ENCODE measurements at regions not wholly inside any gene's neighbourhood (a gene's known extent, or its start where the extent isn't known, plus 50 kb on each side); places are given as distances from the start of the nearest gene placed in this dataset.

DNA sequence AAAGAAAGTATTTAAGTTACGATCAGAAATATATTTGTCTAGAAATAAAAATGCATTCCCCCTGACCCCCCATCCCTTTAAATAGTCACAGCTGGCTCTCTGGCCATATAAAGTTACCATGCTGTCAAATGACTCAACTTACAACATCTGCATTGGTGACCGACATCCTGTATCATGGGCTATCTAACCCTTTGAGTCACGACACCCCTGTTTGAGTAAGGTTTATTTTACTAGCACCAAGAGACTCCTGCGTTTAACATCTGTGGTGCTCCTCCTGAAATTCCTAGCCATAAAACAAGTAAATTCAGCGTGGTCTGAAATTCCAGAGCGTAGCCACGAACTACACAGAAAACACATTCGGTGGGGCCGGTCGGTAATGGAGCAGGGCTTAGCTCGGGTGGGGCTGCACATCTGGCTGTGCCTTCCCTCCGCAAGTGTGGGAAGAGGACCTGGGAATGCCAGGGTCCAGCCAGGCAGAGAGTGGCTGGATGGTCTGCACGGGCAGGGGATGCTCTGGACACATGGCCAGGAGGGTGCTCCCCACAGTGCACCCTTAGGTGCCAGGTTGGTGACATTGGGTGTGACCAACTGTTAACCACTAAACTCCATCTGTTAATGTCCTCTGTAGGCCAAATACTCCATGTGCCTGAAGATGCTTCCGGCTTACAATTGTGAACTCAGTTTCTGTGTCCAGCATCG lies 53.0 kb upstream of the CLDN14 start:
- Histone ChIP-seq H3K18ac (ENCODE audit: insufficient read length, low read depth, low read length) (no peak overlapping the region), H4K5ac (ENCODE audit: insufficient read length, low read depth, low read length) (no peak overlapping the region), H3K4me1 (ENCODE audit: insufficient read depth, low read length) (peaks cover 2% of the 10 kb centered on the region; the same call in 1 of the 2 replicates), H3K27ac (ENCODE audit: insufficient read length, low read depth, low read length) (no peak overlapping the region), H3K9ac (ENCODE audit: extremely low read depth, insufficient read length, low read length) (no peak overlapping the region), H2AK5ac (ENCODE audit: insufficient read length, low read length) (no peak overlapping the region), H4K8ac (replicated peaks; ENCODE audit: insufficient read length, low read depth, low read length) (no peak overlapping the region), H2BK15ac (ENCODE audit: low read depth, low read length) (no peak overlapping the region), H3K23me2 (ENCODE audit: insufficient read length, low read depth, low read length, poor library complexity, severe bottlenecking) (no peaks in the 10 kb centered on the region), H2BK120ac (ENCODE audit: low read depth, low read length, poor library complexity, severe bottlenecking) (no peak overlapping the region), H3K9me3 (ENCODE audit: control insufficient read depth, low read depth, low read length) (no peaks in the 10 kb centered on the region), H3K4ac (ENCODE audit: low read depth, low read length) (no peak overlapping the region), H2AFZ (ENCODE audit: low read length) (no peak overlapping the region), H3K79me2 (ENCODE audit: insufficient read depth, low read length) (no peaks in the 10 kb centered on the region), H3K14ac (ENCODE audit: insufficient read depth, low read length) (no peak overlapping the region), H4K20me1 (ENCODE audit: control insufficient read depth, insufficient read depth, insufficient read length) (no peaks in the 10 kb centered on the region), H2BK5ac (ENCODE audit: insufficient read length, low read length) (no peak overlapping the region), H3K4me2 (ENCODE audit: insufficient read depth, insufficient read length, low read length) (no peak overlapping the region), H2BK20ac (ENCODE audit: low read depth, low read length, poor library complexity, severe bottlenecking) (no peak overlapping the region), H3K27me3 (ENCODE audit: insufficient read depth, low read length) (no peaks in the 10 kb centered on the region), H4K91ac (ENCODE audit: insufficient read length, low read depth, low read length) (no peak overlapping the region), H3K23ac (ENCODE audit: insufficient read length, low read depth, low read length) (no peak overlapping the region), H3T11ph (ENCODE audit: low read length) (no peak overlapping the region), H3K79me1 (ENCODE audit: insufficient read depth, low read depth, low read length, poor library complexity, severe bottlenecking) (no peaks in the 10 kb centered on the region), H3K56ac (ENCODE audit: insufficient read length, low read depth, low read length) (no peak overlapping the region), H2BK12ac (ENCODE audit: insufficient read length, low read depth, low read length) (no peak overlapping the region)
- no peaks in the 10 kb centered on the region for H3K9me3 Mint-ChIP-seq
- no peaks in the 10 kb centered on the region for H3K36me3 Mint-ChIP-seq (ENCODE audit: insufficient read depth in 1 of 3, low read depth in 3 of 3)
- TF ChIP-seq, protein P1, sequence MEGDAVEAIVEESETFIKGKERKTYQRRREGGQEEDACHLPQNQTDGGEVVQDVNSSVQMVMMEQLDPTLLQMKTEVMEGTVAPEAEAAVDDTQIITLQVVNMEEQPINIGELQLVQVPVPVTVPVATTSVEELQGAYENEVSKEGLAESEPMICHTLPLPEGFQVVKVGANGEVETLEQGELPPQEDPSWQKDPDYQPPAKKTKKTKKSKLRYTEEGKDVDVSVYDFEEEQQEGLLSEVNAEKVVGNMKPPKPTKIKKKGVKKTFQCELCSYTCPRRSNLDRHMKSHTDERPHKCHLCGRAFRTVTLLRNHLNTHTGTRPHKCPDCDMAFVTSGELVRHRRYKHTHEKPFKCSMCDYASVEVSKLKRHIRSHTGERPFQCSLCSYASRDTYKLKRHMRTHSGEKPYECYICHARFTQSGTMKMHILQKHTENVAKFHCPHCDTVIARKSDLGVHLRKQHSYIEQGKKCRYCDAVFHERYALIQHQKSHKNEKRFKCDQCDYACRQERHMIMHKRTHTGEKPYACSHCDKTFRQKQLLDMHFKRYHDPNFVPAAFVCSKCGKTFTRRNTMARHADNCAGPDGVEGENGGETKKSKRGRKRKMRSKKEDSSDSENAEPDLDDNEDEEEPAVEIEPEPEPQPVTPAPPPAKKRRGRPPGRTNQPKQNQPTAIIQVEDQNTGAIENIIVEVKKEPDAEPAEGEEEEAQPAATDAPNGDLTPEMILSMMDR (conservative IDR thresholded peaks at IDR 0.05): no peak
- H3K27me3 Mint-ChIP-seq (ENCODE audit: low read depth): no peaks in the 10 kb centered on the region; the same call in 1 of the 2 replicates
- H3K4me3 Mint-ChIP-seq: no peak overlapping the region
- WGBS (ENCODE audit: extremely low coverage, insufficient read length, low lambda C conversion rate): no CpG with 5 or more reads among the region's 15 CpGs
- H3K4me1 Mint-ChIP-seq: peaks cover 16% of the 10 kb centered on the region in 2 experiments
- no peak overlapping the region for H3K27ac Mint-ChIP-seq
- no peak for DNase-seq
